GM23248 (cell line): ENCODE measurements at regions not wholly inside any gene's neighbourhood (a gene's known extent, or its start where the extent isn't known, plus 50 kb on each side); places are given as distances from the start of the nearest gene placed in this dataset.

Source experiments
- EZH2 ChIP-seq: fragments of 200-600 bp; sonication (generic); IDR thresholded peaks from 2 replicates; pipeline ENCODE4 v1.6.1; 2018; ENCODE audit warnings: antibody characterized with exemption, mild to moderate bottlenecking; ENCODE audit not compliant: insufficient read depth, poor library complexity, severe bottlenecking
- EZH2phosphoT487 ChIP-seq: fragments of 200-600 bp; sonication (generic); IDR thresholded peaks from 2 replicates; pipeline ENCODE4 v1.6.1; 2018; ENCODE audit warnings: antibody characterized with exemption, moderate library complexity, mild to moderate bottlenecking, low read depth; ENCODE audit not compliant: insufficient read depth

DNA sequence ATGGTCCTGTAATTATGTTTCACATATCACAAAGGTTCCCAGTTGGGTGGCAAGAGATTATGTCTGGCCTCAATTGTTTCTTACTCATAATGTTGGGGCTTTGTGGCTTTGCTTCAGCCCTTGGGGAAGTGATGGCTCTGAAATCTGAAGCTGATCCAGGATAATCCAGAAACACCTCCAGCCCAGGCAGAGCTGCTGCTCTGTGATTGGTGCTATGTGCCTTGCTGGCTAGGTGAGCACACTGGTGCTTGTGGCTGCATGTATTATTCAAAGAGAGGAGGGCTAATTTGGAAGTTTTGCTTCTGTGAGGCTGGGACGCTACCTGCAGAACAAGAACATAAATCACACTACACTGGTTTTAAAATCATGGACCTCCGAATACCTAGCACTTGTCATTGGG, 346.6 kb upstream of the MGMT start:
- TF ChIP-seq EZH2phosphoT487 (no peak), EZH2 (no peak)
